ENCODE measurements at regions not wholly inside any gene's neighbourhood (a gene's known extent, or its start where the extent isn't known, plus 50 kb on each side); places are given as distances from the start of the nearest gene placed in this dataset.

DNA sequence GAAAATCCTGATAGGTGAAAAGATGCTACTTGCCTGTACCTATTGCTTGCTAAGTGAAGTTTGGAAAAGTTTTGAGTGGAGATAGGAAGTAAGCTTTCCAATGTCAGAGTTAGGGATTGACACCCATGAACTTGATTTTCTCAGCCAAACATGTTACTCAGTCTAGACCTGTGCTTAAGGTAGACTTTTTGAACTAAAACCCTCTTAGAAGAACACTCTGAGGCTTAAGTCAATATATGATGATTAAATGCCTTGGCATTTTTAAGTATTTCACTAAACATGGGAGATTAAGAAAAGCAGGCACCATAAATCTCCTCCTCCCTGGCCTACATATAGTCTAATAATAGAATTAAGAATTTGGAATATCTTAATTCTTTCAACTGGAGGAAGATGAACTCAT is 785.6 kb upstream of the SOX9 start (continued):
- TF ChIP-seq ATF2 (IDR thresholded peaks at IDR 0.05; ENCODE audit: low read length) (no peak), EZH2 (IDR thresholded peaks at IDR 0.05; ENCODE audit: low read depth, low read length, severe bottlenecking) (no peak), SP1 (IDR thresholded peaks at IDR 0.05; ENCODE audit: low read depth, low read length) (no peak)
